ENCODE measurements at regions not wholly inside any gene's neighbourhood (a gene's known extent, or its start where the extent isn't known, plus 50 kb on each side); places are given as distances from the start of the nearest gene placed in this dataset.
A peak's percentile ranks its signal among the peaks of the same experiment; 100 is the strongest.
"Not testable (repeated sequence)": the region's sequence is repeated elsewhere in the genome, so short reads cannot be mapped to it uniquely, and the experiment has no call there.

GRCh38 chr13:101003566-101003965, 329.0 kb upstream of the TMTC4 start:
- DNase-seq (ENCODE audit: low spot score): no peak

DNA sequence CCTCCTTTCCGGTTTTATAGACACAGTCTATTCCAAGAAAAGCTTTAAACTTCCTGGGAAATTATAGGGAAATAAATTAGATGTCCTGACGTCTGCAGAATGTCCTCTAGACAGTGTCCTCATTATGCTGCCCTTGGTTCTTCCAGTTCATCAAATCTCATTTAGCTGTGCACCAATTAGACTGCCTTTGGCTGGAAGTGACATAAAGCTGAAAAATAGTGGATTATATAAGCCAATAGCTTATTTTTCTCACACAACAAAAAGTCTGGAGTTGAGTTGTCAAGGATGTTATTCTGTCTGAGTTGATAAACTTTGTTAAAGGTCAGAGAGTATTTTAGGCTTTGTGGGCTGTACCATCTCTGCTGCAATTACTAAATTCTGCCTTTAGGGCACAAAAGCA, 314.8 kb upstream of the TMTC4 start:
- no peak for DNase-seq (ENCODE audit: low spot score)

GRCh38 chr13:100988921-100989320, 314.3 kb upstream of the TMTC4 start:
- DNase-seq (ENCODE audit: low spot score): no peak

GRCh38 chr13:100987948-100988347, 313.4 kb upstream of the TMTC4 start:
- peak; percentile 61 for DNase-seq (ENCODE audit: low spot score)

- DNase-seq (ENCODE audit: low spot score): no peak
Observed at GRCh38 chr13:100986571-100986970, 312.0 kb upstream of the TMTC4 start.

DNA sequence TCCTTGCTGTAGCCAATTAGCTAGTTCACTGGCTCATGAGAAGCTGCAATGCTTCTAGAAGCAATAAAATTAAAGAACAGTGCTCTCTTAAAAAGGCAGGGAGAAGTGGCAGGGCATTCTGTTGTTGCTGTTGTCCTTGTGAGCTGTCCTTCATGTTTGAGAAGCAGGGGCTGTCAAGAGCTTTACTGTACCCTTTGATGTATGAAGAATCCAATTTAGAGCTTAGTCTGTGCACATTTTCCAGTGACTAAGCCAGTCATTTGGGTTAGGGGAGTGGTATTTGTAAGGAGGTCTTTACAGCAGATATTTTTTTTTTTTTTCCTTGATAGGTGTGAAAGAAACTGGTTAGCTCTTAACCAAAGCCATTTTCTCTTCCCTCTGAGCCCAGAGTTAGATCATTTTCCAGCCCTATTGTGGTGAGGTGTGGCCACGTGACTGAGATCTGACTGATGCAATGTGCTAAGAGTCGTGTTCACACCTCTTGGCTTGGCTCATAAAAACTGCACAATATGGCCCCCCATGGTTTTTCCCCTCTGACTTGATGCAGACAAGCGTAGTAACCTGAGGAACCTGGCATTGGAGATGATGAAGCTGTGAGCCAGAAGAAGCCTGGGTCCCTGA, 309.6 kb upstream of the TMTC4 start:
- DNase-seq (ENCODE audit: low spot score): no peak

GRCh38 chr13:100983111-100983510, 308.5 kb upstream of the TMTC4 start:
- DNase-seq (ENCODE audit: low spot score): no peak

- DNase-seq (ENCODE audit: low spot score): no peak
Observed at GRCh38 chr13:100980171-100980570, 305.6 kb upstream of the TMTC4 start.

- no peak for DNase-seq (ENCODE audit: low spot score)
Observed at GRCh38 chr13:100977841-100978240, 303.2 kb upstream of the TMTC4 start.

DNA sequence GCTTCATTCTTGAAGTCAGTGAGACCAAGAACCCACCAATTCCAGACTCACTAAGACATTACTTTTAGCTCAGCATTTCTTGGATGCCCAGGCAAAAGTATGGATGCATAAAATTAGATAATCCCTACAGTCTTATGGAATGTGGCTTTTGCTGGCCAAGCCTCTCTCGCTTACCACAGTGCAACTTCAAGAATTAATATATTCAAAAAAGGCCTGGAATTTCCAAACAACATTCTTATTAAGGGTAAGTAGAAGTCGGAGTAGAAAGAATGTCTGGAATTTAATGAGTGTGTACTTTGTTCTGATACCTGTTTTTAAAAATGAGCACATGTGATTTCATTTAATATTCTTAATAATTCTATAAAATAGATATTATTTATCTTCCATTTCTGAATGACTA, 302.4 kb upstream of the TMTC4 start:
- no peak for DNase-seq (ENCODE audit: low spot score)

GRCh38 chr13:100975666-100976065, 301.1 kb upstream of the TMTC4 start:
- DNase-seq (ENCODE audit: low spot score): not testable (repeated sequence)

DNA sequence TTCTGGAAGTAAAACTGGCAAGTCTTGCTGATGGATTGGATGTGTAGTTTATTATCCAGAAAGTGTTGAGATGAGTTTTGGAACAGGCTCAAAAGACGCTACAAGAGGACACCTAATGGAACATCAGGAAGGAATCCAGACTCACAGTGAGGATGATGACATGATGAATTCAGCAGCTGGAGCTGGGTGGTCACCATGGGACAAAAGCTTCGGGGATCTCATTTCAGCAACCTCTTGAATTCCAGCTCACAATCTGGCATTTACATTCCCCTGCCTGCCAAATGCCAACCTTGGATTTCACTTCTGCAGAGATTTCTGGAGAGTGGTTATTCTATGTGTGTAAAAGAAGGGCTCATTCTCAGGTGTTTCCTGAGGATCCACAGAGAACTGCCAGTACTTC, 288.0 kb upstream of the TMTC4 start:
- no peak for DNase-seq (ENCODE audit: low spot score)

DNA sequence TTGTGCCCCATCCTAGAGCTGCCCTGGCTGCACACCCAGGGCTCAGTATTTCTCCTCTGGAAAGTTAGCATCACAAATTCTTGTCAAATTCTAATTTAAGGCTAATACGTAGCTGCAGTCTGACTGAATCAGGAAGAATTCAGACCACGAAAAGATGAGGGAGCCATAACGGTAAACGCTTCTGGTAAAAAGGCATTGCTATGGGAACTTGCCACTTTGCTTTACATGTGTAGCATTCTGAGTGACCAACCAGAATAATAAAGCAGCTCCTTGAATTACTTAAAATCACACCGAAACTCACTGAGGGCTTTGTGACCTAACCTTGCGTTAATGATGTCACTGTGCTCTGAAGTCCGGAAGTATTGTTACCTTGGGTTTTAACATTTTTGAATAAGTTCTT, 286.6 kb upstream of the TMTC4 start:
- DNase-seq (ENCODE audit: low spot score): no peak

DNA sequence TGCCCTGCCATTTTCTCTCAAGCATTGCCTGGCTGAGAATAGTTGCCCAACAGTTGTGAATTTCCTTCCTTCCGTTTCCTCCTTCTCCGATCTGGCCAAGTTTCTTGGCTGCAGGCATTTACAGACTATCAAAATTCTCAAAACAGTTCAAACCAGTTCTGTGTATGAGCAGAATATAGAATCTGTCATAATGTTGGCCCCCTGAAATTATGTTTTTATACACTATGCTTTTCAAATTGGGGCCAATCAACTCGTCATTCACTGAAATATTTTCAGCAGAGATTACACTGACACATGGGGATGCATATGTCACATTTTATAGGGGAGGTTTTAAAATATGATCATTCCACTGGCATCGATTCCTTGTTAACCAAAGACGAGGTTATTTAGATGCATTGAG, 284.2 kb upstream of the TMTC4 start:
- DNase-seq (ENCODE audit: low spot score): no peak

- no peak for DNase-seq (ENCODE audit: low spot score)
Observed at GRCh38 chr13:100957741-100958140, 283.1 kb upstream of the TMTC4 start.

GRCh38 chr13:100954430-100955305, 280.1 kb upstream of the TMTC4 start:
- no peak for DNase-seq (ENCODE audit: low spot score)

DNA sequence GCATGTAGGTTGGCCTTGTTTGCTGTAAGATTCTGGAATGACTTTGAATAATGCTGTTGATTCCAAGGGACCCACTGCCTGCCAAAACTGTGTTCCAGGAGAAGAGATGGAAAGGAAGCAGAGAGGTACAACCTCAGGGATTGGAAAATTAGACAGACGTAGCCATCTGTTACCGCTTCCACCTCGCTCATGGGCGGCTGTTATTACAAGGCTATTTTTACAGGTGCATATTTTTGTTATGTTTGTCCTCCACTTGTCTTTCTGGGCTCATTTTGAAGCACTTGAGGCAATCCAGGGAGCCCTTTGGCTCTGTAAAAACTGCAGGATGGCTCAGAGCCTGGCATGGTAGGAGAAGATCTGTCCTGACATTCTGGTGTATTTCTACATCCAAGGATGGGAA, 276.4 kb upstream of the TMTC4 start:
- no peak for DNase-seq (ENCODE audit: low spot score)

DNA sequence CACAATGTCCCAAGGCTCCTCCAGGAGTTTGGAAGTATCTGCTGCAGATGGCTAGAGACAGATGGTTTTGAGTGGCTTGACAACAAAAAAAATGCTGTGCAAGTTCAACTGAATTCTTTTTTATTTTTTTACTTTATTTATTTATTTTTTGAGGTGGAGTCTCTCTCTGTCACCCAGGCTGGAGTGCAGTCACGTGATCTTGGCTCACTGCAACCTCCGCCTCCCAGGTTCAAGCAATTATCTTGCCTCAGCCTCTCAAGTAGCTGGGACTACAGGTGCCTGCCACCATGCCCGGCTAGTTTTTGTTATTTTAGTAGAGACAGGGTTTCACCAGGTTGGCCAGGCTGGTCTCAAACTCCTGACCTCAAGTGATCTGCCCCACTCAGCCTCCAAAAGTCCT, 274.3 kb upstream of the TMTC4 start:
- DNase-seq (ENCODE audit: low spot score): not testable (repeated sequence)

DNA sequence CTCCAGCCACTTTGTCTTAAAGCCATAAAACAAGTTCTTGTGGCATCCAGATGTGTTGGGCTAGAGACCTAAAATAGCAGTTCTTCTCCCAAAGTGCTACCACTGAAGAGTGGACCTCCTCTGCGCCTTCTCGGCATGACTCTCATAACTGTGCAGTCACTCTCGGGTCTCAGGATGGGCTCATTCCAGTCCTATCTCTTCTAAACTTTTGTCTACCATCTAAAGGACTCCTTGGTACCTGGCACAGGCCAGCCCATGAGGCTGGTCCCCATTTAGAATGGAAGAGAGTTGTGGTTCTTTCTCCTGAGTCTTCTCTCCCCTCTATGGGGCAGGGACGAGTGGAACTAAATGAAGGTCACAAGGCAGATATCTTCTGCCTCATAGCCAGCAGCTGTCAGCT, 272.0 kb upstream of the TMTC4 start:
- no peak for DNase-seq (ENCODE audit: low spot score)

GRCh38 chr13:100944791-100945345, 270.3 kb upstream of the TMTC4 start:
- no peak for DNase-seq (ENCODE audit: low spot score)

- DNase-seq (ENCODE audit: low spot score): no peak
Observed at GRCh38 chr13:100942742-100943141, 268.1 kb upstream of the TMTC4 start.

DNA sequence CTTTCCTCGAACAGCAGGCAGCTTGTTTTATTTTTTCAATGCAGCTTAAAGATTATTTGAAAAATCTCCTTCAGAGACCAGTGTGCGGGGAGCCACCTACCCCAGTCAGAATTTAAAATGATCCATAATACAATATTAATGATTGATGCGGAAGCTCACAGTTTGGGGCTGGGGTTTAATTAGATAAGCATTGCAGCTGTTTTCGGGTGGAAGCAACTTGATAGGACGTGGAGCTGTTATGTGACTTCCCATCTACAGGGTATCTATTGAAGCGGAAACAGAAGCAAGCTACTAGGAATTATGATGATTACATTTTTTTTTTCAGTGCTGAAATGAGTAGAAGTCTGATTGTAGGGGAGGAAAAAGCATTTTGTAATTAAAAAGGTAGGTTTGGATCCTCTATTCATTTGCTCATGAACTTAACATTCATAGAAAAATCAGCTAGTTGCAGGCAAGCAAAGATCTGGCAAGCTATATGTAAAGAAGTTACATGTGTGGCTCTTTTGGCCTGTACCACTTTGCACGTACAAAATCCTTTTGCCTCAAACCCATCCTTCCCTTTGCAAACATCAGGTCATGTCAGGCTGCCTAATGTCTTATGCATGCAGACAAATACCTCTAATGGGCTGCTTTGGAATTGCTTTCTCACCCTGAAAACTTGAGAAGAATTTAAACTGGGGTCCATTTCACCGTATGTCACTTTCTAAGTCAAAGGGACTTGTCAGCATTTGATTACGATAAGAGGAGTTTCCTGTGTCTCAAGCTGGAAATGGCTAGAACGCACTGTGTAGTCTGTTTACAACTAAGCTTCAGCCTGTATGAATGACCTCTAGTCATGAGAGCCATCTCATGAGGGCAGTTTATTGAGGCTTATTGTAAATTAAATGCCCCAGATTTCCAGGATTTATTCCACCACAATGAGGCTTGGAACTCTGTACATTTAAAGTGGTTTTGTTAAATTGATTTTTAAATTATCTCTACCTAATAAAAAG, 267.1 kb upstream of the TMTC4 start:
- DNase-seq (ENCODE audit: low spot score): peak; percentile 32

Data from globus pallidus (tissue), 1 donor.